LHCN-M2 (cell line): ENCODE measurements at regions not wholly inside any gene's neighbourhood (a gene's known extent, or its start where the extent isn't known, plus 50 kb on each side); places are given as distances from the start of the nearest gene placed in this dataset.
"Not testable (repeated sequence)": the region's sequence is repeated elsewhere in the genome, so short reads cannot be mapped to it uniquely, and the experiment has no call there.

Experiments used
- DNase-seq: peaks from one replicate; pipeline ENCODE4 v3.0.0-alpha.2; 2012; ENCODE audit warnings: low read depth

- DNase-seq, result not testable (repeated sequence)
Measured at GRCh38 chr2:181737302-181737701, 57.0 kb upstream of the NEUROD1 start.

- peak; percentile 48 for DNase-seq
Measured at GRCh38 chr2:181738074-181738473, 57.8 kb upstream of the NEUROD1 start.

GRCh38 chr2:181738563-181738962, 58.2 kb upstream of the NEUROD1 start:
- DNase-seq, result no peak

GRCh38 chr2:181741756-181742155, 61.4 kb upstream of the NEUROD1 start:
- peak; percentile 35 for DNase-seq

GRCh38 chr2:181742361-181742760, 62.0 kb upstream of the NEUROD1 start:
- DNase-seq, result no peak

GRCh38 chr2:181742922-181743722, 62.8 kb upstream of the NEUROD1 start:
- DNase-seq, result peak; percentile 64

GRCh38 chr2:181743723-181744031, 63.4 kb upstream of the NEUROD1 start:
- DNase-seq, result no peak

GRCh38 chr2:181745796-181746540, 65.7 kb upstream of the NEUROD1 start:
- DNase-seq, result no peak

GRCh38 chr2:181746844-181747243, 66.5 kb upstream of the NEUROD1 start:
- no peak for DNase-seq

GRCh38 chr2:181750305-181750704, 70.0 kb upstream of the NEUROD1 start:
- no peak for DNase-seq

- no peak for DNase-seq
Measured at GRCh38 chr2:181751266-181752030, 71.1 kb upstream of the NEUROD1 start.

GRCh38 chr2:181752301-181752700, 72.0 kb upstream of the NEUROD1 start:
- DNase-seq, result no peak

- DNase-seq, result no peak
Measured at GRCh38 chr2:181753686-181754085, 73.4 kb upstream of the NEUROD1 start.

GRCh38 chr2:181754105-181754504, 73.8 kb upstream of the NEUROD1 start:
- DNase-seq, result no peak

- no peak for DNase-seq
Measured at GRCh38 chr2:181755181-181755580, 74.9 kb upstream of the NEUROD1 start.

- no peak for DNase-seq
Measured at GRCh38 chr2:181760521-181760920, 80.2 kb upstream of the NEUROD1 start.

- DNase-seq, result no peak
Measured at GRCh38 chr2:181761175-181761574, 80.9 kb upstream of the NEUROD1 start.

- DNase-seq, result no peak
Measured at GRCh38 chr2:181762000-181762399, 81.7 kb upstream of the NEUROD1 start.

GRCh38 chr2:181762848-181763247, 82.5 kb upstream of the NEUROD1 start:
- DNase-seq, result no peak

GRCh38 chr2:181763423-181763822, 83.1 kb upstream of the NEUROD1 start:
- DNase-seq, result no peak

GRCh38 chr2:181764095-181764963, 84.0 kb upstream of the NEUROD1 start:
- no peak for DNase-seq
